C1 segment of cervical spinal cord (tissue), 14 donors: ENCODE measurements at regions not wholly inside any gene's neighbourhood (a gene's known extent, or its start where the extent isn't known, plus 50 kb on each side); places are given as distances from the start of the nearest gene placed in this dataset.

Source experiments
- DNase-seq, 14 donors: peaks; one replicate each; lab custom pipeline; 2025; lab: John Stamatoyannopoulos, UW

- DNase-seq: no peak
Measured at GRCh38 chr11:56932572-56933220, 56.0 kb upstream of the OR5AK2 start.

- DNase-seq: no peak
Measured at GRCh38 chr11:56923116-56923515, 65.6 kb upstream of the OR5AK2 start.

- no peak for DNase-seq
Measured at GRCh38 chr11:56922421-56922820, 66.3 kb upstream of the OR5AK2 start.

- DNase-seq: peak in 1 of 14 donors; percentile 44
Measured at GRCh38 chr11:56917708-56918400, 70.9 kb upstream of the OR5AK2 start.

GRCh38 chr11:56916587-56916986, 72.1 kb upstream of the OR5AK2 start:
- no peak for DNase-seq

GRCh38 chr11:56916162-56916561, 72.6 kb upstream of the OR5AK2 start:
- no peak for DNase-seq

- no peak for DNase-seq
Measured at GRCh38 chr11:56911312-56911711, 77.4 kb upstream of the OR5AK2 start.

- DNase-seq: no peak
Measured at GRCh38 chr11:56910785-56911184, 77.9 kb upstream of the OR5AK2 start.

- DNase-seq: no peak
Measured at GRCh38 chr11:56910046-56910773, 78.5 kb upstream of the OR5AK2 start.

GRCh38 chr11:56909563-56909962, 79.2 kb upstream of the OR5AK2 start:
- DNase-seq: no peak

- DNase-seq: no peak
Measured at GRCh38 chr11:56909080-56909479, 79.6 kb upstream of the OR5AK2 start.

GRCh38 chr11:56906683-56907148, 82.0 kb upstream of the OR5AK2 start:
- DNase-seq: no peak

GRCh38 chr11:56905936-56906335, 82.8 kb upstream of the OR5AK2 start:
- no peak for DNase-seq

GRCh38 chr11:56905442-56905841, 83.3 kb upstream of the OR5AK2 start:
- no peak for DNase-seq

- DNase-seq: no peak
Measured at GRCh38 chr11:56898856-56899255, 89.9 kb upstream of the OR5AK2 start.

- DNase-seq: no peak
Measured at GRCh38 chr11:56890584-56891305, 98.0 kb upstream of the OR5AK2 start.

GRCh38 chr11:56889986-56890385, 98.7 kb upstream of the OR5AK2 start:
- no peak for DNase-seq

- no peak for DNase-seq
Measured at GRCh38 chr11:56887940-56888339, 100.8 kb upstream of the OR5AK2 start.

GRCh38 chr11:56886455-56886854, 102.3 kb upstream of the OR5AK2 start:
- DNase-seq: no peak

GRCh38 chr11:56885854-56886253, 102.9 kb upstream of the OR5AK2 start:
- DNase-seq: no peak

GRCh38 chr11:56885177-56885576, 103.5 kb upstream of the OR5AK2 start:
- DNase-seq: peak in 1 of 14 donors; percentile 0
